ENCODE measurements at regions not wholly inside any gene's neighbourhood (a gene's known extent, or its start where the extent isn't known, plus 50 kb on each side); places are given as distances from the start of the nearest gene placed in this dataset.
"Not testable (repeated sequence)": the region's sequence is repeated elsewhere in the genome, so short reads cannot be mapped to it uniquely, and the experiment has no call there.

DNA sequence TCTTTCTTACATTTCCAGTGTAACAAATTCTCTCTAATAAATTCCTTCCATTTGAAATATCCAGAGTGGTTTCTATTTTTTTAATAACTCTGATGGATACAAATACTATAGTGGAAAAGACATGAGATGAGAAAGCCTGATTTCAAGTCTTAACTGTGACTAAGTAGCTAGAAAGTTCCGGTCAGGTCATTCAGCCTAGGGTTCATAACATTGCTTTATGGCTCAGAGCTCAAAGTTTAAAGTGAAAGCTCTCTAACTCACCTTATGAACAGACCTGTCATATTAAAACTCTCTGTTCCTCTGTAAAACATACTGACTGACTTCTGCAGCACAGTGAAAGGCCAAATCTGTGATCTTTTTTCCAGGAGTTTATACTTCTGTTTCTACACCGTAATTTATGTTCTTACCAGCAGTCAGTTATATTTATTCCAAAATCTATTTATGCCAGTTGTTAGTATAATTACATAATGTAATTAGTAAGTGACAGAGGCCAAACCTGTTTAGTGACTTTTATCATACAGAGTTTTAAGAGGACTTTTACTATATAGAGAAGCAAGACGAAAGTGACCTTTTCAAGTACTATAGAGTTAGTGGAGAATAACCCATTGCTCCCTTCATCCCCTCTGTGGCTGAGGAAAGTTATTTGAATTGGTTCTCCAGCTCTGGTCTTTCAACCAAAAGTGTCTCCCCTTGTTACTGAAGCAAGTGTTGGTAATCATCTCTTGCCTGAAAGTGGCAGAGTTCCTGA lies 118.8 kb upstream of the PDE1A start:
- in situ Hi-C loops (cut with HindIII; ENCODE audit: low pct_ligation_motif_present, low pct_unique_long_range_greater_than_20kb, low sequenced_read_pairs) = no loop called here
- DNase-seq = no peak

DNA sequence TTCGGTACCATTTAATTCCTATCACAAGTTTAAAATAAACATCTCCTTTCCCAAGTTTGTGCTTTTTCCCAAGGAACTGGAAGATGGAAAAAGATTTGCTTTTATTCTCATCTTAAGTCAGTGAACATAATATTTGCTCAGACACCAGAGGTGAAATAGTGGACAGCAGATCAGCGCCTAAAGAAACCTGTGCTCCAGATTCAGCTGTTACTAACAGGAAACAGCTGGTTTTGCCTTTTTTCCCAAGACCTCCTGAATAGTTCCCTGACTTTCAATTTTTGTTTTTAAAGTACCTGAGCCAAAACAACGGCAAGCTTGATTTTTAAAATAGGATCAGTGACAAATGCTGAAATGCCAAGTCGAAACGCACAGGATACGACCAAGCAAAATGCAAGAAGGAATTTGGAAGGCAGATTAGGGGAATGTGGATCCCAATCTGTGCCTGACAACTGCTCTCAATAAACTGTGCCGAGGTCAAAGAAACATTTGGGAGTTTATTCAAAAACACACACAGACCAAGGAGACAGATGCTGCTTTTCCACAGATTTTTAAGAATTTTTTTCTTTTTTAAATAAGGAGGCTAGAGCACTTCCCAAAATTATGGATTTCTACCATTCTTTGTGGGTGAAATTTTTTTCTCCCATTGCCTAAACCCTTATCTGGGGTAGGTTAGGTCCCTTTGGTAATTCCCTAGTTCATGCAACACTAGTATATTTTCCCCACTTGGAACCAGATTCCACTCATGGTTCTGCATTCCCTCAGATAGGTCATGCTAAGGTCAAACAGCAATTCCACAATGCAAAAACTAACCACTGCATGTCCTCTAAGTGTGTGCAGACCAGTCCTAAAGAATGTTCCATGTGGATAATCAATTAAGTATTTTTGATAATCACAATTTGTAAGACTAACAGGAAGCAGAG lies 121.5 kb upstream of the PDE1A start:
- in situ Hi-C loops (cut with HindIII; ENCODE audit: low pct_ligation_motif_present, low pct_unique_long_range_greater_than_20kb, low sequenced_read_pairs) = no loop called here
- no peak for DNase-seq

DNA sequence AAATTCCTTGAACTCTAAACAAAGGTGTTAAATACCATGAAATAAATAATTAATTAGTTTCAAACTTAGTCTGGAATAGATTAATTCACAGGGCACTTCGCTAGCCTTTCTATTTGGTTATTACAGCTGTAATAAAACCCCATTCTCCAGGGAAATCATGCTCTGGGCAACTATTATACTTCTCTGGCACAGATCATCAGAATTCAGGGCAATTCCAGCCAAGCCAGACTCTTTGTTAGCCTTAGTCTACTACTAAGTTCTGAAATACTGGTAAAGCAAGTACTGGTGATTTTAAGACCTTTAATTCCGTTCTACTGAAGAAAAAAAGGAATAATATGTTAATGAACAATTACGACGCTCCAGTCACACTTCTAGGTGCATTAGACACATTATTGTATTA lies 123.4 kb upstream of the PDE1A start:
- DNase-seq = no peak
- in situ Hi-C loops (cut with HindIII; ENCODE audit: low pct_ligation_motif_present, low pct_unique_long_range_greater_than_20kb, low sequenced_read_pairs) = no loop called here

DNA sequence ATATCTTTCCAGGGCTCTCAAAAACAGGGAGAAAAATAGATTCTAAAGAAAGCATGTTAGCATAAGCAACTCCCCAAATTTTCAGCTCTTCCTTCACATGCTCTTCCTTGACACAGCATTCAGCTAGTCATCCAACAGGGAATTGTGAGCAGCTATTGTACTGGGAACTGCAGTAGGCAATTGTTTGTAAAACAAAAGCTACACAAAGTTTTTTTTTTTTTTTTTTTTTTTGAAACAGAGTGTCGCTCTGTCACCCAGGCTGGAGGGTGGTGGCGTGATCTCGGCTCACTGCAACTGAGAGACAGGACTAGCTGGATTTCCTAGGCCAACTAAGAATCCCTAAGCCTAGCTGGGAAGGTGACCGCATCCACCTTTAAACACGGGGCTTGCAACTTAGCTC lies 125.4 kb upstream of the PDE1A start:
- DNase-seq; in situ Hi-C loops (cut with HindIII; ENCODE audit: low pct_ligation_motif_present, low pct_unique_long_range_greater_than_20kb, low sequenced_read_pairs): not testable (repeated sequence)

DNA sequence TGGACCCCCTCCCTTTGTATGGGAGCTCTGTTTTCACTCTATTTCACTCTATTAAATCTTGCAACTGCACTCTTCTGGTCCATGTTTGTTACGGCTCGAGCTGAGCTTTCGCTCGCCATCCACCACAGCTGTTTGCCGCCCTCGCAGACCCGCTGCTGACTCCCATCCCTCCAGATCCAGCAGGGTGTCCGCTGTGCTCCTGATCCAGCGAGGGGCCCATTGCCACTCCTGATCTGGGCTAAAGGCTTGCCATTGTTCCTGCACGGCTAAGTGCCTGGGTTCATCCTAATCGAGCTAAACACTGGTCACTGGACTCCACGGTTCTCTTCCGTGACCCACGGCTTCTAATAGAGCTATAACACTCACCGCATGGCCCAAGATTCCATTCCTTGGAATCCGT lies 125.9 kb upstream of the PDE1A start:
- DNase-seq; in situ Hi-C loops (cut with HindIII; ENCODE audit: low pct_ligation_motif_present, low pct_unique_long_range_greater_than_20kb, low sequenced_read_pairs): not testable (repeated sequence)

DNA sequence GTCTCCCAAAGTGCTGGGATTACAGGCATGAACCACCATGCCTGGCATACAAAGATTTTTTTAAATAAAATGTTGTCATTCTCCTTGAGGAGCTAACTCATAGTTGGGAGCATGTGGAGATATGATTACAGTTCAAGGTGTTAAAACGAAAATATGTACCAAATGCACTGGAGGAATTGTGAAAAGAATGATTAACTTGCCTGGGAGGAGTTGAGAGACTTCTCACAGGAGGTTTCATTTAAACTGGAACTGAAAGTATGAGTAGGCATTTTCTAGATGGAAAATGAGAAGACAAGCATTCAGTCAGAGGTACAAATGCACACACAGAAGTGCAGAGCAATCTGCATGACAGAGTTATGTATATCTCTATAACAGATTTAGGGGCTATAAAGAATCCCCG lies 126.6 kb upstream of the PDE1A start:
- DNase-seq = no peak
- in situ Hi-C loops (cut with HindIII; ENCODE audit: low pct_ligation_motif_present, low pct_unique_long_range_greater_than_20kb, low sequenced_read_pairs) = no loop called here

DNA sequence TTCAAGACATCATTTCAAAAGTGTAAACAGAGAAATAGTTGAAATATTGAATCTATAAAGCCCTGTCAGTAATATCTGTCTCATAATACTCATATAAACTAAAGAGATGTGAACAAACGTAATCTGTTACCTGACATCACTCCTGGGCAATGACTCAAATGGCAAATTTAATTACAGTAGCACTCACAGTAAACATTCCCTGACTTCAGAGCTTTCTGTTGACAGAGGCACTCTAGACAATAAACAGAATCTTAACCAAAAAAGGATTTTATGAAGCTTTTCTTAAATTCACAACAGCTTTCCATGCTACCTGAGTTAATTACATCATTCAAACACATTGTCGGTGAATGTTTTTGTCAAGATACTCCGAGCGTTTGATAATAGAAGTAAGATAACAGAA lies 128.1 kb upstream of the PDE1A start:
- DNase-seq = no peak

DNA sequence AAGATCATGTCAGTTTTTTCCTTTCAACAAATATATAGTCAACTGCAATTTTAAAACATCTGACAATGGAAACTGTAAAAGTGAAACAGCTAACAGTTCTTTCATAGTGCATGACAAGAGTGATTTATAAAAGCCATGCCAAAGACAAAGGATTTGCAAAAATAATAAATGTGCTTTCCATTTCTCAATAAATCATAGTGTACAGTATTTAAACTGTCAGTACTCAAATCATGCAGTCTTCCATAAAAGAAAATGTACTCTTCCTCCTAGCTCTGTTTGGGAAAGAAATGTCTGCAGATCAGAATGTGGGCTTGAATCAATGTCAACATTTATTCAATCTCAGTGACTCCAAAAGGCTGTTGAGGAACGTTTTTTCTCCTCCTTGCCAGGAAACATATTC lies 131.7 kb upstream of the PDE1A start:
- in situ Hi-C loops (cut with HindIII; ENCODE audit: low pct_ligation_motif_present, low pct_unique_long_range_greater_than_20kb, low sequenced_read_pairs) = no loop called here
- no peak for DNase-seq

More for the DNA sequence above, 128.1 kb upstream of the PDE1A start:
- in situ Hi-C loops (cut with HindIII; ENCODE audit: low pct_ligation_motif_present, low pct_unique_long_range_greater_than_20kb, low sequenced_read_pairs) = no loop called here

DNA sequence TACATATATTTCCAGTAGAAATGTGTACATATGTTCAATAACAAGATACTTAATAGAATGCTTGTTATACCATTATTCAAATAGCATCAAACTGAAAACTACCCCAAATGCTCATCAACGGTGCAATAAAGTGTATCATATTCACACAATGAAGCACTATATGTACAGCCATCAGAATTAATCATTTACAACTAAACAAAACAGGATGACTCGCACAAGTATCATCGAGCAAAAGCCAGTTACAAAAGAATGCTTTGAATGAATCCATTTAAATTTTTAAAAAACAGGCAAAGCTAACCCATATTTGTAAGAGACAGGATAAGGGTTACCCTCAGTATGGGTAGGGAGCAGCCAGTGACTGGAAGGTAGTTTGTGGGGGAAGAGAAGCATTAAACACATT lies 132.8 kb upstream of the PDE1A start:
- in situ Hi-C loops (cut with HindIII; ENCODE audit: low pct_ligation_motif_present, low pct_unique_long_range_greater_than_20kb, low sequenced_read_pairs) = no loop called here
- DNase-seq = peak; percentile 28

DNA sequence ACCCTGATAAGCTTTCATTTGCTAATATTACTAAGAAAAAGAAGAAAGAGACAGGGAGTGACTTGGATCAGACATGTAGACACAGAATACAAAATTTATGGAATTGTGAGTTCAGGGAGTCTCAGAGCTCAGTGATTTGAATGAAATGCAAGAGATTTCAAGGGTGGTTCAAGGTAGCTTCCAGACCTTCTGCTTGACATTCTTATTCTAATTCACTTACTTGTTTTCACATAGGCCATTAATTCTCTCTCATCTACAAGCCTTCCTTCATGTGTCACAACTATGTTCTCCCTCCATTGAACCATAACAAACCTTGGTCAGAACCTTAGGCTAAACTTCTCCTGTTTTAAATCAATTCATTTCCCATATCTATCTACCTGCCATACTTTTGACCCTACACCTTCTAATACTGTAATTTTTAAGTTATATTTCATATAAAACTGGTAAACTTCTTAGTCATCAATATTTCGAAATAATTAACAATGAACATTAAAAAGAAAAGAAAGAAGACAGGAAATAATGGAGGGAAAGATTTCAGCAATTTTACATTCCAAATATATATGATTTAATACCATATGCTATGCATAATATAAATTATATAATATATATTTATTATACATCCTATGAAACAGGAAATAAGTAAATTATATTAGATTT lies 139.2 kb upstream of the PDE1A start:
- in situ Hi-C loops (cut with HindIII; ENCODE audit: low pct_ligation_motif_present, low pct_unique_long_range_greater_than_20kb, low sequenced_read_pairs) = no loop called here
- no peak for DNase-seq

DNA sequence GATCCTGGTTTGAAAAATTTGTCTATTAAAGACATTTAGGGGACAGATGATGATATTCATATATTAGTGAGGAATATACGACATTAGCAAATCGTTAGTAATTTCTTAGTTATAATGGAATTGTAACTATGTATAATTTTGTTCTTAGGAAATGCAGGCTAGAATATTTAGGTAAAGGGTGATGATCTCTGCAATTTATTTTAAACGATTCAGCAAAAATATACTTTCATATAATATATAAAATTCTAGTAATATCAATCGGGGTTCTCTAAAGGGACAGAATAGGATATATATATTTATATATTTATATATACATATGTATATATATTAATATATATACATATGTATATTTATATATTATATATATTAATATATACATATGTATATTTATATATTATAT lies 142.5 kb upstream of the DNAJC10 start:
- DNase-seq = no peak
- in situ Hi-C loops (cut with HindIII; ENCODE audit: low pct_ligation_motif_present, low pct_unique_long_range_greater_than_20kb, low sequenced_read_pairs) = no loop called here

DNA sequence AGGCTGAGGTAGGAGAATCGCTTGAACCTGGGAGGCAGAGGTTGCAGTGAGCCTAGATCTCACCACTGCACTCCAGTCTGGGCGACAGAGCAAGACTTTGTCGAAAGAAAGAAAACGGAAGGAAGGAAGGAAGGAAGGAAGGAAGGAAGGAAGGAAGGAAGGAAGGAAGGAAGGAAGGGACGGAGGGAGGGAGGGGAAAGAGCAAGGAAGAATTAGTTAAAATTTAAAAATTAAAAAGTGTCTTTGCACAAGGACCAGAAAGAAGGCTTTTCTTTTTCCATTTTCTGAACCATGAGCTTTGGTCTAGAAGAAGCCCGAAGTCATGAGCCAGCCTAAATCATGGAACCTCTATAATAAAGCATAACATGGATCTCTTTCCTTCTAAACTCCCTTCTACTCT lies 138.2 kb upstream of the DNAJC10 start:
- in situ Hi-C loops (cut with HindIII; ENCODE audit: low pct_ligation_motif_present, low pct_unique_long_range_greater_than_20kb, low sequenced_read_pairs) = no loop called here
- no peak for DNase-seq

DNA sequence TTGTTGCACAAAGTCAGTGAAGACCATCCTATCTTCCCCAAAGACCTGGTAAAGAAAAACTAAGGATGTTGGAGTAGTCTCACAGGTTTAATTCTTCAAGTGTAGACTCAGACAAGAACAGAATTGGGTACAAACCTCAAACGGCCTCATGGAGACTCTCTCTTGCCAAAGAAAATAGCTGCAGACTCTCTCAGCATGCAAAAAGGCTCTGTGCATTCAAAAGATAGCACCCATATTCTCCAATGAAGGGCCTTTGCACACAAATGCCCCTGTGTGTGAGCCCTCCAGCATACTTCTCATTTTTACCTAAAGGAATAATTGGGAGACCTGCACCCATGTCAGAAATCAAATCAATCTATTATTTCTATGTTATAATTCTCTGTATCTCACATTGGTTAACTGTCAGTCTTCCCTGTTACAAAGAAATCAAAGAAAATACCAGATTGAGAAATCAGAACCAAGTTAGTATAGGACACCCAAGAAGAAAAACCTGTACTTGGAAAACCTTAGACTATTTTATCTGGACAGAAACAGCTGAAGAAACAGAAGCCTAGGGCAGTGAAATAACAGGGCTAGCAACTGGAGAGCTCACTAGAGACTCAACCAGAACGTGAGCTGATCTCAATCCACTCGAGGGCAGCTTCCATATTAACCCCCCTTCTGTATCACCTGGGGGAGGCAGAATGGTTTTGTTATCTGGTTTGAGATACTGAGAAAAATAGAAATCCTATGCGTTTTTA lies 134.7 kb upstream of the DNAJC10 start:
- in situ Hi-C loops (cut with HindIII; ENCODE audit: low pct_ligation_motif_present, low pct_unique_long_range_greater_than_20kb, low sequenced_read_pairs) = no loop called here
- no peak for DNase-seq

DNA sequence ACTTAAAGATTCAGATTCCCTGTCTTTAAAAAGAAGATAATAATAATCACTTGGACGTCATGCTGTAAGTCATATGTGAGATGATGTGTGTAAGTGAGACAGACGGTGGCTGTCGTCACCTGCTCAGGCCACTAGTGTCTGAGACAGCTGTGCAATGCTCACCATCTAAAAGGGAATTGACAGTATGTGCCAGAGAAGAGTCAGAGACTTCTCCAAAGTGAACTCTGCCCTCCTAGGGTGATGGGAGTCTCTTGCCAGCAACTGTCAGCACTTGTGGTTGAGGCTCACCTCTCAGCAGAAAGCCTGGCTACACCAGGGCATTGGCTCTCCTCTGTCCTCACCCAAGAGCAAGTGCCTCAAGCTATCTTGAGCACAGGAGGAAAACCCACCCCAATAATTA lies 131.6 kb upstream of the DNAJC10 start:
- no peak for DNase-seq
- in situ Hi-C loops (cut with HindIII; ENCODE audit: low pct_ligation_motif_present, low pct_unique_long_range_greater_than_20kb, low sequenced_read_pairs) = no loop called here

DNA sequence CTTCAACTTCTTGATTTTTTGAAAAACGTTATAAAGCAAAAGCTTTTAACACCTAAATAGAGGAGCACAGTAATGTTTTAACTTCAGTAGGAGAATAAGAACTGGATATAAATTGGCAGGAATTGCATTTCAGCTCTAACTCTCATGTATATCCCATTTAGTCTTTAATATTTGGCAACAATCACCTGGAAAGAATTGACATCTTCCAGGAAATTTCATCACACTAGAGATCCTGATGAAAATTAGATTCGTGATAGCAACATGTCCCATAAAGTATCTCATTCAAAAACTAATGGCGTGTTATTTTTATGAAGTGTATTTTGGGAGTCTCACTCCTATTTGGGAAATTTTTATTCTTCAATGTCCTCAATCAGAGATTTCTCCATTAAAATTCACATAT lies 131.1 kb upstream of the DNAJC10 start:
- no peak for DNase-seq
- in situ Hi-C loops (cut with HindIII; ENCODE audit: low pct_ligation_motif_present, low pct_unique_long_range_greater_than_20kb, low sequenced_read_pairs) = no loop called here

DNA sequence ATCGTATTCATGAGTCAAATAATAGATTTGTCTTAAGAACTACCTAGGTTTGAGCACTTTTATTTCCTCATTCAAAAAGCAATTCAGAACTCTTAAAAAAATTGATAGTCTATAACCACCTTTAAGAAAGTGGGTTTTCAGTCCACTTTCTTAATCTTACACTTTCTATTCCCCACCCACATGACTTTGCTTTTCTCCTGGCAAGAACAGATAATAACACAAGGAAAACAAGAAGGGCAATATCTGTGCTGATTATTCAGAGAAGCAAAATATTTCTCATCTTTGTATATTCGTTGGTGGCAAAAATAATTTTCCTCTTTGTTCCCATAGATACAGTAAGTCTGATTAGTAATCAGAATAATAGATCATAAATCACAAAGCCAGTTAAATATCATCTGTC lies 130.6 kb upstream of the DNAJC10 start:
- no peak for DNase-seq
- in situ Hi-C loops (cut with HindIII; ENCODE audit: low pct_ligation_motif_present, low pct_unique_long_range_greater_than_20kb, low sequenced_read_pairs) = no loop called here

DNA sequence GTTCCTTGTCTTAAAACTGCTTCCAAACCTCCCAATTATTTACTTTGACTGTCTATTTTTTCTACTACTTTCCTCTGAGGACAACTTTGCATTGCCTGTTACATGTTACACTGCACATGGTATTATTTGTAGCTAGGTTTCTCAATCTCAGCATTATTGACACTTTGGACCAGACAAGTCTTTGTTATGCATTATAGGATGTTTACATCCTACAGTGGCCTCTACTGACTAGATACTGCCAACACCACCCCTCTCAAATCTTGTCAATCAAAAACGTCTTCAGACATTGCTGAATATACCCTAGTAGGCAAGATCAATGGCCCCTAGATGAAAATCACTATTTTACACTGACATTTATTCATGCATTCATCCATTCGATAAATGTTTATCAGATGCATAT lies 129.6 kb upstream of the DNAJC10 start:
- no peak for DNase-seq

DNA sequence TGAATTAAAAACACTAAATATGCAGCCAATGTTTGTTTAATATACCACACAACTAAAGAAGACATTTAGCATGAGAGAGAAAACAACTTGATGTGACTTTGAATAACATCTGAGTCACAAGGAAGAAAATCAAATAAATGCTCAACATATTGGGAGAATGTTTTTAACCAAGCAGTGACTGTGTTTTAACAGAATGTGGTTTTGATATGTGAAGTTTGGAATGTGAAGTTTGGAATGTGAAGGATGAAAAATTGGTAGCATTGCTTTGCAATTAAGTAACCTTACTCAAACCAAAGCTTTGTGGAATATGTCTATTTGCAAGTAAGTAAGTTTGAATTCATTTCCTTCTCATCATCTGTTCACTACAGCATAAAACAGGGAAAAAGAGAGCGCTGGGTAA lies 128.2 kb upstream of the DNAJC10 start:
- peak; percentile 83 for DNase-seq
- in situ Hi-C loops (cut with HindIII; ENCODE audit: low pct_ligation_motif_present, low pct_unique_long_range_greater_than_20kb, low sequenced_read_pairs) = no loop called here

More for the DNA sequence above, 129.6 kb upstream of the DNAJC10 start:
- in situ Hi-C loops (cut with HindIII; ENCODE audit: low pct_ligation_motif_present, low pct_unique_long_range_greater_than_20kb, low sequenced_read_pairs) = no loop called here

DNA sequence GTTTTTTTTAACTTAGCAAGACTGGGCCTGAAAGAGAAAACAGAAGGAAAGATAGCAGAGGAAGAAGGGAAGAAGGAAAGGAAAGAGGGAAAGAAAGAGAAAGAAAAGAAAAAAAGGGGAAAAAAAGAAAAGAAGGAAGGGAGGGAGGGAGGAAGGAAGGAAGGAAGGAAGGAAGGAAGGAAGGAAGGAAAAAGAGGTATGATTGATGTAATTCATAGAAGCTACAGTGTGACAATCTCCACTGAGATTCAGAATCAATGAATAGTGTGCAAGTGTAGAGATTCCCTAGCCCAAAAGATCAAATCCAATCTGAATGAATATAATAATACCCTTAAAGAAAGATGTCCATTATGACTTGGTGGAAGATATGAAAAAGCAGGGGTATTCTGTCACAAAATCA lies 126.9 kb upstream of the DNAJC10 start:
- DNase-seq = no peak
- in situ Hi-C loops (cut with HindIII; ENCODE audit: low pct_ligation_motif_present, low pct_unique_long_range_greater_than_20kb, low sequenced_read_pairs) = no loop called here

Measured in ACHN (cell line).